ENCODE measurements at regions not wholly inside any gene's neighbourhood (a gene's known extent, or its start where the extent isn't known, plus 50 kb on each side); places are given as distances from the start of the nearest gene placed in this dataset.

DNA sequence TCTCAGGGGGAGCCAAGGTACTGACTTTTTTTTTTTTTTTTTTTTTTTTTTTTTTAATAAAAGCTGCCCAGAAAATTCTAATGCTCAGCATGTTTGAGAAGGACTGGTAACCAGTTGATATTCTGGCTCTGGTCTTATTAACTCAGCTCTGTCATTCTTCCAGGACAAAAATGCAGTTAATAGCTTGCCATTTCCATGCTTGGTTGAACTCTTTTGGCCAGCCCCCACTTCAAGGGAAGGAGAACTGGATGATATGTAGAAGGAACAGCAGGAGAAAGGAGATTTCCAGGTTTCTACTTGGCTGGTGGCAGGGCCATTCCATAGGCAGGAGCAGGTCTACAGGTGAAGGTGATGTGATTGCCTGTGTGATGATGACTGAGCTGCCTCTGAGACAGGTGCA is 59.2 kb upstream of the TANC2 start:
- TF ChIP-seq, protein P1, sequence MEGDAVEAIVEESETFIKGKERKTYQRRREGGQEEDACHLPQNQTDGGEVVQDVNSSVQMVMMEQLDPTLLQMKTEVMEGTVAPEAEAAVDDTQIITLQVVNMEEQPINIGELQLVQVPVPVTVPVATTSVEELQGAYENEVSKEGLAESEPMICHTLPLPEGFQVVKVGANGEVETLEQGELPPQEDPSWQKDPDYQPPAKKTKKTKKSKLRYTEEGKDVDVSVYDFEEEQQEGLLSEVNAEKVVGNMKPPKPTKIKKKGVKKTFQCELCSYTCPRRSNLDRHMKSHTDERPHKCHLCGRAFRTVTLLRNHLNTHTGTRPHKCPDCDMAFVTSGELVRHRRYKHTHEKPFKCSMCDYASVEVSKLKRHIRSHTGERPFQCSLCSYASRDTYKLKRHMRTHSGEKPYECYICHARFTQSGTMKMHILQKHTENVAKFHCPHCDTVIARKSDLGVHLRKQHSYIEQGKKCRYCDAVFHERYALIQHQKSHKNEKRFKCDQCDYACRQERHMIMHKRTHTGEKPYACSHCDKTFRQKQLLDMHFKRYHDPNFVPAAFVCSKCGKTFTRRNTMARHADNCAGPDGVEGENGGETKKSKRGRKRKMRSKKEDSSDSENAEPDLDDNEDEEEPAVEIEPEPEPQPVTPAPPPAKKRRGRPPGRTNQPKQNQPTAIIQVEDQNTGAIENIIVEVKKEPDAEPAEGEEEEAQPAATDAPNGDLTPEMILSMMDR (IDR thresholded peaks at IDR 0.05), result no peak
- intact Hi-C loops (cut with DNase I), result no loop called here
- Histone ChIP-seq H3K36me3 (no peaks in the 10 kb centered on the region), H3K4me3 (no peak overlapping the region), H3K27me3 (replicated peaks; ENCODE audit: insufficient read depth) (no peaks in the 10 kb centered on the region), H3K9me3 (no peaks in the 10 kb centered on the region), H3K27ac (no peak overlapping the region), H3K4me1 (replicated peaks) (no peaks in the 10 kb centered on the region)
- no peak for DNase-seq (ENCODE audit: low spot score)

- no peak overlapping the region for H3K4me3 ChIP-seq
- intact Hi-C loops (cut with DNase I), result no loop called here
- TF ChIP-seq POLR2AphosphoS5 (IDR thresholded peaks at IDR 0.05), result no peak
These were observed 60.8 kb upstream of the TANC2 start for GRCh38 chr17:62905233-62905632.

DNA sequence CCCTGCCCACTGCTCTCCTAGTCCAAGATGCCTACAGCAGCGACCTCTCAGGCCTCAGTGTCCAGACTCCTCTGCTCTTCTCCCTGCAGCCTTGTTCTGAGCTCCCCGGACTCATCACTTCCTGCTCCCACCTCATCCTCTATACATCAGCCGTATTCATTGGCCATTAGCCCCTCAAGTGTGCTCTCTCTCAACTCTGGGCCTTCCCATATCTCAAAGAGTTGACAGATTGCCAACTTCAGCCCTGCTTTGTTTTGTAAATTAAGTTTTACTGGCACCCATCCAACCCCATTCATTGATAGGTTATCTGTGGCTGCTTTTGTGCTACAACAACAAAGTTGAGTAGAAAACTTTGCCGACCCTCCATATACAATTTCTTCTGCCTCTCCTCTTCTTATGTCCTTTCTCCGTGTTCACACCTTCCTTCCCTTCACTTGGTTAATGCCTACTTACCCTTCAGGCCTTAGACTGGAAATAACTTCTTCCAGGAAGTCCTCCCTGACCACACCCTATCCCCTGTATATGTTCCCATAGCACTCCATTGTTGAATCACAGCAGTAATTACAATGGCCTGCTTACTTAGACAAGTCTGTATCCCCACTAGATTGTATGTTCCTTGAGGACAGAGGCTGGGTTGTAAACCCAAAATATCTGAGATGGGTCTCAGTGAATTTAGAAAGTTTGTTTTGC is 63.4 kb upstream of the TANC2 start:
- Histone ChIP-seq H3K36me3 (no peaks in the 10 kb centered on the region), H3K4me3 (no peak overlapping the region), H3K9me3 (no peaks in the 10 kb centered on the region), H3K27ac (no peak overlapping the region), H3K4me1 (replicated peaks) (no peaks in the 10 kb centered on the region), H3K27me3 (replicated peaks; ENCODE audit: insufficient read depth) (no peaks in the 10 kb centered on the region)
- TF ChIP-seq POLR2A (IDR thresholded peaks at IDR 0.05), result no peak
- no peak for TF ChIP-seq POLR2AphosphoS5 (IDR thresholded peaks at IDR 0.05)
- TF ChIP-seq, protein P1 (IDR thresholded peaks at IDR 0.05), result no peak
- 88% methylated on average over 5 of the region's 5 CpGs for WGBS
- intact Hi-C loops (cut with DNase I), result no loop called here
- DNase-seq (ENCODE audit: low spot score), result no peak

More at GRCh38 chr17:62905233-62905632, 60.8 kb upstream of the TANC2 start:
- 97% methylated on average over 4 of the region's 4 CpGs for WGBS
- H3K27me3 ChIP-seq (replicated peaks; ENCODE audit: insufficient read depth), result no peaks in the 10 kb centered on the region
- no peaks in the 10 kb centered on the region for H3K9me3 ChIP-seq
- H3K4me1 ChIP-seq (replicated peaks), result no peaks in the 10 kb centered on the region
- DNase-seq (ENCODE audit: low spot score), result no peak
- H3K36me3 ChIP-seq, result no peaks in the 10 kb centered on the region
- no peak overlapping the region for H3K27ac ChIP-seq

GRCh38 chr17:62901544-62901943 is 64.5 kb upstream of the TANC2 start:
- Histone ChIP-seq H3K4me1 (replicated peaks) (no peaks in the 10 kb centered on the region), H3K27ac (no peak overlapping the region), H3K9me3 (no peaks in the 10 kb centered on the region), H3K27me3 (replicated peaks; ENCODE audit: insufficient read depth) (no peaks in the 10 kb centered on the region), H3K36me3 (no peaks in the 10 kb centered on the region), H3K4me3 (no peak overlapping the region)
- no peak for TF ChIP-seq POLR2A (IDR thresholded peaks at IDR 0.05)
- TF ChIP-seq POLR2AphosphoS5 (IDR thresholded peaks at IDR 0.05), result no peak
- TF ChIP-seq, protein P1 (IDR thresholded peaks at IDR 0.05), result no peak
- intact Hi-C loops (cut with DNase I), result no loop called here
- WGBS, result 97% methylated on average over 8 of the region's 8 CpGs
- no peak for DNase-seq (ENCODE audit: low spot score)

GRCh38 chr17:62900096-62900495 is 65.9 kb upstream of the TANC2 start:
- intact Hi-C loops (cut with DNase I), result no loop called here
- TF ChIP-seq POLR2A (IDR thresholded peaks at IDR 0.05) (no peak), POLR2AphosphoS5 (IDR thresholded peaks at IDR 0.05) (no peak)
- TF ChIP-seq, protein P1 (IDR thresholded peaks at IDR 0.05), result no peak
- no peak overlapping the region for H3K4me3 ChIP-seq
- H3K27me3 ChIP-seq (replicated peaks; ENCODE audit: insufficient read depth), result no peaks in the 10 kb centered on the region
- DNase-seq (ENCODE audit: low spot score), result no peak
- no peaks in the 10 kb centered on the region for H3K4me1 ChIP-seq (replicated peaks)
- H3K27ac ChIP-seq, result no peak overlapping the region
- WGBS, result 95% methylated on average over 5 of the region's 5 CpGs
- H3K9me3 ChIP-seq, result no peaks in the 10 kb centered on the region
- H3K36me3 ChIP-seq, result no peaks in the 10 kb centered on the region
